Activated T-cell treated with anti-CD3 and anti-CD28 coated beads for 24 hours (primary cell): ENCODE measurements at regions not wholly inside any gene's neighbourhood (a gene's known extent, or its start where the extent isn't known, plus 50 kb on each side); places are given as distances from the start of the nearest gene placed in this dataset.
"Not testable (repeated sequence)": the region's sequence is repeated elsewhere in the genome, so short reads cannot be mapped to it uniquely, and the experiment has no call there.

Experiments used
- DNase-seq: peaks from one replicate; pipeline ENCODE4 v3.0.0-alpha.2; 2020; ENCODE audit warnings: low read depth

GRCh38 chr12:68422956-68423574 is 90.9 kb upstream of the MDM1 start:
- no peak for DNase-seq

DNA sequence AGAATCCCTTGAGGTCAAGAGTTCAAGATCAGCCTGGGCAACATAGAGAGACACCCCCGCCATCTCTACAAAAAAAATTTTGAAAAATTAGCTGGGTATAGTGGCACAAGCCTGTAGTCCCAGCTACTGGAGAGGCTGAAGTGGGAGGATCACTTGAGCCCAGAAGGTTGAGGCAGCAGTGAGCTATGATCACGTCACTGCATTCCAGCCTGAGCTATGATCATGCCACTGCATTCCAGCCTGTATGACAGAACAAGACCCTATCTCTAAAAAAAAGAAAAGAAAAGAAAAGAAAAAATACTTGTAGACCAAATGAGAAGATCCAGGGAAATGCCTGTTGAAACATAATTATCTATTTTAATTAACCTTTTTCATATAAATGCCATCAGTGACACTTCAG is 93.8 kb upstream of the MDM1 start:
- no peak for DNase-seq

DNA sequence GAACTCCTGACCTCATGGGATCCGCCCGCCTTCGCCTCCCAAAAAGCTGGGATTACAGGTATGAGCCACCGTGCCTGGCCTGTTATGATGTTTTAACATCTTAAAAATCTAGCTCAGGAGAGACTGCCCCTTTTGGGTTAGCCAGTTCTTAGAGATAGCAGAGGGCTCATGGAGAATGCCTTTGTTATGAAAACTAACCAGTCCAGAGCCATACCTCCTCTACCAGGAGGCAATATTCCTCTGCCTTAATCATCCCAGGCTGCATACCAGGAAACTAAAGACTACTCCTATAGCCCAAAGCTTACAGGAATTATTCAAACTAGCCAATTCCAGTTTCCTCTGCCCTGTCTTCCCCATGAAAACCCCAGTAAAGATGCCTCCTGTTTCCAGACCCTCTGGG is 96.0 kb upstream of the MDM1 start:
- no peak for DNase-seq

- DNase-seq, result no peak
These were observed 96.8 kb upstream of the MDM1 start for GRCh38 chr12:68428724-68429501.

DNA sequence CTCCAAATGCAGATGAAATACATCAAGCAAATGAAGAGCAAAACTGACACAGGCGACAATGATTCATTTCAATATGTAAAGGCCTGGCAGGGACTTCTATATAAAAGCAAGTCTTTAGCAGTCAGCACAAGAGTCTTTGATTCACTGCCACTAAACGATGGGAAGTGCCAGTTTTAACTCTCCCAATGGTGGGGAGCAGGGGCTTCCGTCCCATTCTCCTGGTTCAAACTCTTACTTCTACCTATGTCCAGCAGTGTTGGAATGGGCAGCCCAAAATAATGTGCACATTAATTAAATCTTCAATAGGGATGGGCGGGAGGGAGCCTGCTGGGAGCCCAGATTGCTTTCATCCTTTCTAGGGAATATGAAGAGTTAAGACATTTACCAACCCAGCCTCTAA is 97.5 kb upstream of the MDM1 start:
- no peak for DNase-seq

- no peak for DNase-seq
These were observed 99.6 kb upstream of the MDM1 start for GRCh38 chr12:68431786-68432185.

DNA sequence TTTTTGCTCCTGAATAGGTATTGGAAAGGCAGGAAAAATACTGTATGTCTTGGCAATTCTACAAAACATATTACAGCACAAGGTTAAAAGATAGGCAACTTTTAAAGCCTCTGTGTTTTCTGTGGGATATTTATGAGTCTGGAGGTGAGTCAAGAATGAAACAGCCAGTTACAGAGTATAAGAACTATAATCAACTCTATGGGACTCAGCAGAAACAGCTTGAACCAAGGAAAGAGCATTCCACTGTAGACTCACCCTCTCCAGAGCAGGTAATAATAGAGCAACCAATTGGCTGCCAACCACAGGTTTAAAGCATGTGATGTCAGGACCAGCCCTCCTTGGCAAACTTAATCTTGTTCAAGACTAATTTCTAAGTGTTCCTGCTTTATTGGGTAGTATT is 100.5 kb upstream of the MDM1 start:
- DNase-seq, result no peak

DNA sequence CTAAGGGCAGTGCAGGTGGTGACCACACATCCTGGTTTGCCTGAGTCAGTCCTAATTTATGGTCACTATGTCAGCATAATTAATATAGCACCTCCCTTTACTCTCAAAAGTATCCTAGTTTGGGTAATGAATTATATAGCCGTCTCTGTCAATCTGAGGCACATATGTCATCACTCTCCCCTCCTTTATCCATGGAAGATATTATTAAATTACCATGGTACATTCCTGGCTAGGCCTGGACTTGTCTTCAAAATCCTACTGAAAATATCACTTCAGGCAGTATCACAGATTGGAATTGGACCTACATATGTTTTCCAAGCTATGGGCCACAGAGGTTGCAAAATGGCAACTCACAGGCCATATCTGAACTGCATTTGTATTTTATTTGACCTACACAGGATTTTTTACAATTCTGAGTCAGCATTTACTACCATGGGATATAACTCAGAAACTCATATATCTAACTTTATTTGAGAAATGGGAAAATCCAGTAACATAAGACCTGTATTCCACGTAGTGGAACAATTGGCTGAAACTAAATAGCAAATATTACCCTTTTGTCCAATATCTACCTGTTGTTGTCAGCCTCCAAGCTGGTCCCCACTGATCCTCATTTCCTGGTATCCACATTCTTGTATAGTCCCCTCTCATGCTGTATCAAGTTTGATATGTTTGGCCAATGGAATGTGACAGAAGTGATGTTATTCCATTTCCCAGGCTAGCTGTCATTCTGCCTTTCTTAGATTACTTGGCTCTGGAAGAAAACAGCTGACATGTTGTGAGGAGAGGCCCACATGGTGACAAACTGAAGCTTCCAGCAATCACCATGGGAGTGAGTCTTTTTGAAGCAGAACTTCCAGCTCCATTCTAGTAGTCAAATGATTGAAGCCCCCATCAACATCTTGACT is 102.5 kb upstream of the MDM1 start:
- no peak for DNase-seq

DNA sequence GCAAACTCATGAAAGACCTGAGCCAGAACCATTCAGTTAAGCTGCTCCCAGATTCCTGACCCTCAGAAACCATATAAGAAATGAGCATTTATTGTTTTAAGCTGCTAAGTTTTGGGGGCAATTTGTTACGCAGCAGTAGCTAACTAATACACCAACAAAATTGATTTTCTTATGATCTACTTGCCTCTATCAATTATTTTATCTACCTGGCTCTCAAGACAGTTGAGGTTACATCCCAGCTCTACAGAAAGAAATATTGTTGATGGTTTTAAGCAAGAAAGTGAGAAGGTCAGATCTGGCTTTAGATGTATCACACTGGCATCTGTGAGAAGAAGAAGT is 103.1 kb upstream of the MDM1 start:
- no peak for DNase-seq

DNA sequence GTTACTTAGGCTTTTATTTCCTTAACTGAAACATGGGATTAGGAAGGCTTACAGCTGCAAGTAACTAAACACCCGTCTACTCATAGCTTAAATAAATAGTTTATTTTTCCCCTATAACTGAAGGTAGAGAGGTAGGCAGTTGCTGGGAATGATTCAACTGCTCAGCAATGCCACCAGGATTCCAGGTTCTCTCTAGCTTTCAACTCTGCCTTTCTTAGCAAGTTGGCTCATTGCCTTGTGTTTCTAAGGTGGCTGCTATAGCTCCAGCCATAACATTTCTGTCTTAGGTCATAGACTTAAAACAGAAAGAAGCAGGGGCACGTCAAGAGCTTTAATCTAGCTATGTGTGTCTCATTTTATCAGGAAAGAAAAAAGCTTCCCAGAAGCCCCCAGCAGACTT is 103.7 kb upstream of the MDM1 start:
- DNase-seq, result no peak

- no peak for DNase-seq
These were observed 106.4 kb upstream of the MDM1 start for GRCh38 chr12:68438601-68439000.

DNA sequence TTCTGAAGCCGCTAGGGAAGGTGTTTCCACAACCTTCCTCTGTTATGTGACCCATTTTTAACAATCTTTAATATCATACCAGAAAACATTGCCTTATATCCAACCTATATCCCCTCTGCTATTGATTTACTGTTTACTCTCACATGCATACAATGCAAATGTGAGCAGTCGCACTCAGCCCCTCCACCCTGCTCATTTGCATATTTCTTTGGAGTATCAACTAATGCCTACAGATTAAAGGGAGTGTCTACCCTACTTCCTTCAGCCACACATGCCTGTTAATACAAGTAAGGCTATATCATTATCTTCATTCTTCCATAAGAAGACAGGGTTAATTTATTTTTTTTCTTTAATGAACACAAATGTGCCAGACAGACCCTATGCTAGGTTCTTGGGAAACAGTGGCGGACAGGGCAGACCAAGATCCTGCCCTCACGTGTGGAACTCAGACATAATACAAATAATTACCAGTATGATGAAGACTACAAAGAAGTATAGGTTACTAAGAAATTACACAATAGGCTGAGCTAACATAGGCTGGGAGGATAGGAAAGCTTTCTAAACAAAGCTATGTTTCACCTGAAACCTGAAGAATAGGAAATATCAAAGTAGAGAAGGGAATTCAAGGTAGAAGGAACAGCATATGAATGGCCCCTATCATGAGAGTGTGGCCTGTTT is 107.3 kb upstream of the MDM1 start:
- no peak for DNase-seq

DNA sequence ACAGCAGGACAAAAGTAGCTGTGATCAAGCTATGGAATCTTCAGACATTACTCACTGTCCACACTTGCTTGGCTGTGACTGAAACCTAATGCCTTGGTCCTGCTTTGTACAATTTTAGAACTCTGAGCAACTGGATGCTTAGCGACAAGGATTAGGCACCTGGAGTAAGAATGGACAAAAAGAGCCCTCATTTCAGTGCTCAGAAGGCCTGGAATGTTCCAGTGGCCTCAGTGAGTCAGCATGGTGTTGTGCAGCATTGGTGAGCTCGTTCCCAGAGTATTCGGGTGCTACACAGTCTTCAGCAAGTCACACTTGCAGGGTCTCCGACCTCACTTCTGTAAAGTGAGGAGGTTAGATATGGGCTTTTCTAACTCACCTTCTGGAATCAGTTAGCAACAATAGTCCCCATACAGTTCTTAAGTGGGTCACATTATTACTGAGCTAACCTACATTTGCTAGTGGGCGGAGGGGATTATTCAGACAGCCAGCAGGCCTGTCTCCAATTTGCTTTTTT is 108.0 kb upstream of the MDM1 start:
- no peak for DNase-seq

DNA sequence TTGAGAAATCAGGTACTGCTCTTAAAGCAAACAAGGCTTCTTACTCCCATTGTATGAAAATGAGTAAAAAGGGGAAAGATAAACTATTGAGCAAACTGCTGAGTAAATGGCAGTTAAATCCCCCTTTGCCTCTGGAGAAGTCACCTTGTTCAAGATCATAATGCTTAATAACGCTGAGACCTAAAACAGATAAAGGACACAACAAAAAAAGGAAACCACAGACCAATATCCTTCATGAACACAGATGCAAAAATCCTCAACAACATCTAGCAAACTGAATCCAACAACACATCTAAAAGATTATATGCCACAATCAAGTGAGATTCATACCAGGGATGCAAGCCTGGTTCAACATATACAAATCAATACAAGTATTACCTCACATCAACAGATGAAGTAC is 109.0 kb upstream of the MDM1 start:
- DNase-seq, result no peak

- not testable (repeated sequence) for DNase-seq
These were observed 110.3 kb upstream of the MDM1 start for GRCh38 chr12:68442353-68442972.

- DNase-seq, result not testable (repeated sequence)
These were observed 111.5 kb upstream of the MDM1 start for GRCh38 chr12:68443695-68444094.

DNA sequence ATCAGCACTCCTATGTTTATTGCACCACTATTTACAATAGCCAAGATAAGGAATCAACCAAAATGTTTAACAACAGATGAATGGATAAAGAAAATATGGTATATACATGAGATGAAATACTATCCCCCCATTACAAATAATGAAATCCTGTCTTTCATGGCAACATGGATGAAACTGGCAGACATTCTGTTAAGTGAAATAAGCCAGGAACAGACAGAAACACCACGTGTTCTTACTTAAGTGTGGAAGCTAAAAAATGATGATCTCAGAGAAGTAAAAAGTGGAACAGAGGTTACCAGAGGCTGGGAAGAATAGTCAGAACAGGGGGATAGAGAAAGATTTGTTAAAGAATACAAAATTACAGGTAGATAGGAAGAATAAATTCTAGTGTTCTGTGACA is 113.7 kb upstream of the MDM1 start:
- DNase-seq, result no peak

GRCh38 chr12:68446384-68446783 is 114.2 kb upstream of the MDM1 start:
- DNase-seq, result no peak

DNA sequence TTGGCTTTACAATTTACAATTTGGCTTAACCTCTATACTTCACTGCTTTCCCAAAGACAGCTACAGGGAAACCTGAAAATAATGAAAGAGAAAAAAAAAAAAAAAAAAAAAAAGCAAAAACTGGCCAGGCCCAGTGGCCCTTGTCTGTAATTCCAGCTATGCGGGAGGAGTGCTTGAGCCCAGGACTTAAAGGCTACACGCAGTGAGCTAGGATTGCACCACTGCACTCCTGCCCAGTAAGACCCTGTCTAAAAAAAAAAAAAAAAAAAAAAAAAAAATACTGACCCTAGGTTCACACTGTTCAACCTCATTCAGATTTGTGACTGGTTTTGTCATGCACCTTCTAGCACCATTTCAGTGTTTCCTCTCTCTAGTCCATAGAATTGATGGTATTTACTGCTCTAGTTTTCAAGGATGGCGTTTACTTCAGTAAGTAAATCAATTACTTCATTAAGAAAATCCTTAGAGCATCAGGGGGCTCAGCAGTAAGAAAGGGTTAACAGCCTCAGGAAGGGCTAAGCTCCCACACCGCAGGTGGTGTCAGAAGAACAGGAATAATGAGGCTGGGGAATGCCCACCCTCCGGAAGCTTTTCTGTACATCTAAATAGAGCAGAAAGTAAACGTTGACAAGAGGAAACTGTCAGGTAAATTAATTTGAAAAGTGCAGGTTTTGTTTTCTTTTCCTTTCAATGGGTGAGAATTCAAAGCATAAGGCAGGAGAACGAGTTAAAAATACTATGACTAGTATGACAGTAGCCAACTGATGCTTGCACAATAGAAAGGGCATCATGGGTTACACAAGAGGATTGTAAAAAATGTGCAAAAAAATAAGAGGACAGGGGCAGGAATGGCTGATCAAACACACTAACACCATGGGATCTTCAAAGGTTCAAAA is 115.0 kb upstream of the MDM1 start:
- no peak for DNase-seq

- DNase-seq, result no peak
These were observed 115.7 kb upstream of the MDM1 start for GRCh38 chr12:68447797-68448260.

- no peak for DNase-seq
These were observed 117.0 kb upstream of the MDM1 start for GRCh38 chr12:68449196-68449595.
